ENCODE measurements at regions not wholly inside any gene's neighbourhood (a gene's known extent, or its start where the extent isn't known, plus 50 kb on each side); places are given as distances from the start of the nearest gene placed in this dataset.

GRCh38 chrX:117305168-117305766 is 811.3 kb downstream of the KLHL13 start:
- no peak for TF ChIP-seq CTCF (conservative IDR thresholded peaks at IDR 0.05)
- H3K27ac ChIP-seq: no peak overlapping the region

GRCh38 chrX:117301086-117301485 is 815.5 kb downstream of the KLHL13 start:
- no peak overlapping the region for H3K27ac ChIP-seq
- no peak for TF ChIP-seq CTCF (conservative IDR thresholded peaks at IDR 0.05)

- H3K27ac ChIP-seq: no peak overlapping the region
- TF ChIP-seq CTCF (conservative IDR thresholded peaks at IDR 0.05): no peak
Observed at GRCh38 chrX:117291760-117292159, 824.9 kb downstream of the KLHL13 start.

- H3K27ac ChIP-seq: no peak overlapping the region
- TF ChIP-seq CTCF (conservative IDR thresholded peaks at IDR 0.05): no peak
Observed at GRCh38 chrX:117274965-117275364, 812.2 kb upstream of the CT83 start.
